Suppressor macrophage (primary cell): ENCODE measurements at regions not wholly inside any gene's neighbourhood (a gene's known extent, or its start where the extent isn't known, plus 50 kb on each side); places are given as distances from the start of the nearest gene placed in this dataset.
"Not testable (repeated sequence)": the region's sequence is repeated elsewhere in the genome, so short reads cannot be mapped to it uniquely, and the experiment has no call there.

Experiments
- DNase-seq, 4 experiments: peaks; one replicate each; pipeline ENCODE4 v3.0.0-alpha.2; 2020 to 2022

GRCh38 chr11:3583476-3583875 lies 58.3 kb downstream of the ART5 start:
- DNase-seq = not testable (repeated sequence)

DNA sequence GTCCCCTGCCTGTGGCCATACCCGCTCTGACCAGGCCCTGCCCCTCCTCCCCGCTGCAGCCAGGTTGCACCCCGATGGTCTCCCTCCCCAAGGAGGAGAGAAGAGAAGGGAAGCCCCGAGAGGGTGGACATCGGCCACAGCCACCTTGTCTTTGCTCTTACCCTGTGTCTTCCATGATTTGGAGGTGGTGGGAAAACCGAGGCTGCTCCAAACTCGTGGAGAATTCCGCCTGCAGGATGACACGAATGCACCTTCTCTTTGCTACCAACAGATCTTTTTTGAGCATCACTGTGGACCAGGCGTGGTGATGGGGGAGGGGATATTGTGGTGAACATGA lies 60.4 kb downstream of the ART5 start:
- not testable (repeated sequence) for DNase-seq

- peak; percentile 35 to 69 (median 61) for DNase-seq
Measured at GRCh38 chr11:3580487-3581388, 61.1 kb downstream of the ART5 start.

- not testable (repeated sequence) for DNase-seq
Measured at GRCh38 chr11:3579600-3580459, 62.0 kb downstream of the ART5 start.

- DNase-seq = not testable (repeated sequence)
Measured at GRCh38 chr11:3576066-3576604, 65.7 kb downstream of the ART5 start.

GRCh38 chr11:3572976-3573647 lies 68.7 kb downstream of the ART5 start:
- not testable (repeated sequence) for DNase-seq

DNA sequence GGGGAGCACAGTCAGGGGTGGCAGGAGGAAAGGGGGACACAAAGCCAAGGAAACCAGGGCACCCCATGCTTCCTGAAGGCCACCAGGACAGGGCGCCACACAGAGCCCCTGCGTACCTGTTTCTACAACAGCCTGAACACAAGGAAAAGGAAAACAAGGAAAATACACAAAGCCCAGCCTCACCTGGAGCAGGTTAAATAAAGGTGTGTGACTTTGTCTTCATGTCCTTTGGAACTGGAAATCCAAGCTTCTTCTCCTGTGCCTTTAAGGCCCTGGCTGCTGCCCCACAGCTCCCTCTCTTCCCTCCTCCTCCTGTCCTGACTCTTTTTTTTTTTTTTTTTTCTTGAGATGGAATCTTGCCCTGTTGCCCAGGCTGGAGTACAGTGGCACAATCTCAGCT lies 70.0 kb downstream of the ART5 start:
- DNase-seq = not testable (repeated sequence)

GRCh38 chr11:3565838-3566237 lies 76.0 kb downstream of the ART5 start:
- not testable (repeated sequence) for DNase-seq

DNA sequence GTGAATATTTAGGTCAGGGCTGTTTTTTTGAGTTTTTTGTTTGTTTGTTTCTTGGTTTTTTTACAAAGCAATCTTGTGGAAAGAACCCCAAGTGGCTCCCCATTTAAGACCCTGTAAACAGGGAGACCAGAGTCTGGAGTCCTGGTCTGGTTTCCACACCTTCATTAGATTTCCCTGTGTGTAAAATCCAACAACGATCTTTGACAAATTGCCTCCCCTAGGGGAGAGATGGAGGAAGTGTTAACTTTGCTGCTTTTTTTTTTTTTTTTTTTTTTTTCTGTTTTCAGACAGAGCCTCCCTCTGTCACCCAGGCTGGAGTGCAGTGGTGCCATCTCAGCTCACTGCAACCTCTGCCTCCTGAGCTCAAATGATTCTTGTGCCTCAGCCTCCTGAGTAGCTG lies 77.4 kb downstream of the ART5 start:
- DNase-seq = peak in 2 of 4 experiments; percentile 1 to 7

GRCh38 chr11:3554621-3555020 lies 87.2 kb downstream of the ART5 start:
- not testable (repeated sequence) for DNase-seq

DNA sequence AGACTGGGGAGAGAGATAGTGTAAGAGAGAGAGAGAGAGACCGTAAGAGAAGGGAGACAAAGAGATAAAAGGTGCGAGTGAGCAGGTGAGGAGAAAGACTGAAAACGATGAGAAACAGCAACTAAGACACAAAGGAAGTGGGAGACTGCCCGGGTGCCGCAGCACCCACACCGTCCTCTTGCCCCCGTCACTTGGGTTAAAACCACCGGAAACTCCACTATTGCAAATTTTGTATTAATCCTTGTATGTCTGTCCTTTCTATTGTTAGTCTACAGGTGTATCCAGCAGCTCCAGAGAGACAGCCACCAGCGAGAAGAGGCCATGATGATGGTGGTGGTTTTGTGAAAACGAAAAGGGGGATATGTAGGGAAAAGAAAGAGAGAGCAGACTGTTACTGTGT lies 96.8 kb downstream of the ART5 start:
- not testable (repeated sequence) for DNase-seq

- not testable (repeated sequence) for DNase-seq
Measured at GRCh38 chr11:3538220-3538619, 103.6 kb downstream of the ART5 start.

- not testable (repeated sequence) for DNase-seq
Measured at GRCh38 chr11:3537254-3537653, 104.5 kb downstream of the ART5 start.

DNA sequence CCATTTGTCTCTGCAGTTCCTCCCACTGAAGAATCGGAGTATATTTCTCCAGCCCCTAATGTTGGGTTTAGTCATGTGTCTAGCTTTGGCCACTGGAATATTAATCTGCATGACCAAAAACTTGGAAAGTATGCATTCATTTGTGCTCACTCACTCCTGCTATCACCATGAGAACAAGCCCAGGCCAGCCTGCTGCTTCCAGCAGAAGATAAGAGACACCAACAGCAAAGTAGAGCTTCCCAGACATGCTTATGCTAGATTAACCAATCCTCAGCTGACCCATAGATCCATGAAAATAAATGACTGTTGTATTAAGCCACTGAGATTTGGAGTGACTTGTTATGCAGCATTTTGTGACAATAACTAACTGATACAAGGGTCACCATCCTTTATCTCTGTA lies 108.8 kb downstream of the ART5 start:
- not testable (repeated sequence) for DNase-seq

GRCh38 chr11:3531280-3531679 lies 110.5 kb downstream of the ART5 start:
- not testable (repeated sequence) for DNase-seq

GRCh38 chr11:3523567-3523966 lies 118.2 kb downstream of the ART5 start:
- DNase-seq = not testable (repeated sequence)

DNA sequence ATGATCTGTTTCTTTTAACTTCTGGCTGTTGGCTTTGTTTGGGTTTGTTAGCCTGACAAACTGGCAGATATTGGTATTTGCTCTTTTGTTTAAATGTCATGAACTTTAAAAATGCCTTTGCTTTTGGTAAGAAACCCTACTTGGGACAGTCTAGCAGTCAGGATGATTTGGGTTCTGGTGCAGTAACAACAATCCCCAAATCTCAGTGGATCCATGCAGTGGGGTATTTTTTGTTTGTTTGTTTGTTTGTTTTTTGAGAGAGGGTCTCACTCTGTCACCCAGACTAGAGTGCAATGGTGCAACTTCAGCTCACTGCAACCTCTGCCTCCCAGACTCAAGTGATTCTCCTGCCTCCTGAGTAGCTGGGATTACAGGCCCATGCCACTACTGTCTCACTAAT lies 120.9 kb downstream of the ART5 start:
- not testable (repeated sequence) for DNase-seq

- DNase-seq = not testable (repeated sequence)
Measured at GRCh38 chr11:3519841-3520240, 122.0 kb downstream of the ART5 start.

DNA sequence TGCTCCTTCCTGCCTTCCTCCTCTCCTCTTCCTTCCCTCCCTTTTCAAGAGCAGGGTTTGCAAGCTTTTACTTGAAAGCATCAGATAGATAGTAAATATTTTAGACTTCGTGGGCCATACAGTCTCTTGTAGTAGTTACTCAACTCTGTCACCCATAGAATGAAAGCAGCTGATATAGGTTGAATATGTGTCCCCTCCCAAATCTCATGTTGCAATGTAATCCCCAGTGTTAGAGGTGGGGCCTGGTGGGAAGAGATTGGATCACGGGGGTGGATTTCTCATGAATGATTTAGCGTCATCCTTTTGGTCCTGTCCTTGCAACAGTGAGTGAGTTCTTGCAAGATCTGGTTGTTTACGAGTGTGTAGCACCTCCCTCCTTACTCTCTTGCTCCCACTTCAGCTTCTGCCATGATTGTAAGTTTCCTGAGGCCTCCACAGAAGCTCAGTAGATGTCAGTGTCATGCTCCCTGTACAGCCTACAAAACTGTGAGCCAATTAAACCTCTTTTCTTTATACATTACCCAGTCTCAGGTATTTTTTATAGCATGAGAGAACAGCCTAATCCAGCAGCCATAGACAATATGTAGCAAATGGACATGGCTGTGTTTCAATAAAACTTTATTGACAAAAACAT lies 124.7 kb downstream of the ART5 start:
- DNase-seq = not testable (repeated sequence)

- DNase-seq = not testable (repeated sequence)
Measured at GRCh38 chr11:3516345-3516933, 125.4 kb downstream of the ART5 start.

DNA sequence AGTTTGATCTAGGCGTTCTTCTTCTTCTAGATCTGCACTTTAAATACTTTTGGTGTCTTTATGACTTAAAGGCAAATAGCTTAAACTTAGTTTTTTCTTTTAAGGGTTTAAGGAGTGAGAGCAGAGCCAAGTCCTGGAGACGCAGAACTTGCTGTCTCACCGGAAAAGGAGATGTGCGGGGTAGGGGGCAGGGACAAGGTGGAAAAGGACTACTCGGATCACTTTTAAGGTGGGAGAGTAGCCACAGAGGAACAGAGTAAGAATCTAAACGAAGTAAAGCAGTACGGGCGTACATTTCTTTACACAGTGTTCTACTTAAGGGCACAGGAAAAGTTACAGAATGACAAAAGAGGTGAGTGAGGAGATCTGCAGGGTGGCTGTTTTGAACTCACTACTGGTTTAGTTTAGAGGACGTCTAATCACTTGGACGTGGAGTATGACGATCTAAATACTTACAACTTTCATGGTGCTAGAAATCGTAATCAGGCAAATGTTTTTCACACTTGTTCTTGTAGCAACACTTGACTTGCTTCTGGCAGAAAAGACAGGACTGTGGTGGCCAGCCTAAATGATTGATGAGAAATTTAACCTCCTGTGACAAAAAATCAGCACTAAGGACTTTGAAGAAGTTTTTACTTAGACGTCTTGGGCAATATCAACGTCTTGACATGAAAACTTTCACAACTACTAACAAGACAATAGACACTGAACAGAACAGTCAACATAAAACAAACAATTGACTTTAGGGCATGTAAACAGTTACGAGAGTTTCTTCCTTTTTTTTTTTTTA lies 127.0 kb downstream of the ART5 start:
- not testable (repeated sequence) for DNase-seq
